ENCODE measurements at regions not wholly inside any gene's neighbourhood (a gene's known extent, or its start where the extent isn't known, plus 50 kb on each side); places are given as distances from the start of the nearest gene placed in this dataset.

- no peak for TF ChIP-seq POLR2A (IDR thresholded peaks at IDR 0.05; ENCODE audit: low read depth, low read length)
- FAIRE-seq (no peak), DNase-seq (ENCODE audit: insufficient read length, low spot score) (no peak)
Measured at GRCh38 chr18:61132031-61132430, 201.2 kb upstream of the CDH20 start.

DNA sequence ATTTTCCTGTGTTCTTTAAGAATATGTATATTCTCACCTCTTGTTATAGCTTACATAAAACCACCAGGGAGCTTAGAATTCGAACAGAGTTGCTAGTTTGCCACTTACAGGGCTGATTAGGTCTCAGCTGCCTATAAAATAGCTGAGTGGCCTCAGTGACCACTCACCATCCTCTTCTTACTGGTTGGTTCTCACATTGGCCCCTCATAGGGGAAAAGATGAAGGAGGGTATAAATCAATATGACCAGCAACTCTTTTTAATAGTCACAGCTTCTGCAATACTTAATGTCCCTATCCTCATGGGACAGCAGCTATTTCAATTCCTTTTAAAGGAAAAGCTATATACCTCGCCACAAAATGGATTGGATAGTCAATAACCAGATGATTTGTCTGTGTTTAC lies 199.4 kb upstream of the CDH20 start:
- TF ChIP-seq POLR2A (IDR thresholded peaks at IDR 0.05; ENCODE audit: low read depth, low read length), result no peak
- DNase-seq (ENCODE audit: insufficient read length, low spot score), result no peak
- FAIRE-seq, result no peak

DNA sequence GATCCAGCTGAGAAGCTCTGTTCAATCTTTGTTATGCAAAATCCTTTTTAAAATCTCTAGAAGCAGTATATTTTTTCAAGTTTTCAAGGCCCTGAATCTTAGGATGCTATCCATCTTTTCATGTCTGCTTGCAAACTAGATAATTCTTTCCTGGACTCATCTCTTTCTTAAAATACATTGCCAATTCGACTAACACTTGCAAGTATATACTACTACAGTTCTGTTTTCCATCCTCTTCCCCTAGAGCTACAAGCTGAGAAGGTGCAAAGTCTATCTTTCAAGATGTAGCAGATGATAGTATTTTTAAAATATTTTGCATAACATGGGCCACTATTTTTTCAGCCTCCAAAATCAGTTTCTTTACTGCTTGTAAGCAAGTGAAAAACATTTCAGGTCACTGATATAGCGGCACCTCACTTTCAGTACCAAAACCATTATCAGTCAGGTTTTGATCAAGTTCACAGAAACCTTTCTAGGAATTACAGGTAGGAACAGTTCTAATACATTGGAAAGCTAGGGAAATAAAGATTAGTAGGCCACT lies 196.4 kb upstream of the CDH20 start:
- TF ChIP-seq POLR2A (IDR thresholded peaks at IDR 0.05; ENCODE audit: low read depth, low read length), result no peak
- DNase-seq (ENCODE audit: insufficient read length, low spot score) (no peak), FAIRE-seq (no peak)

- DNase-seq (ENCODE audit: insufficient read length, low spot score), result no peak
- FAIRE-seq, result no peak
- TF ChIP-seq POLR2A (IDR thresholded peaks at IDR 0.05; ENCODE audit: low read depth, low read length), result no peak
Measured at GRCh38 chr18:61141691-61142090, 191.5 kb upstream of the CDH20 start.

- TF ChIP-seq POLR2A (IDR thresholded peaks at IDR 0.05; ENCODE audit: low read depth, low read length), result no peak
- FAIRE-seq (no peak), DNase-seq (ENCODE audit: insufficient read length, low spot score) (no peak)
Measured at GRCh38 chr18:61148322-61148721, 184.9 kb upstream of the CDH20 start.

- FAIRE-seq, result no peak
- DNase-seq (ENCODE audit: insufficient read length, low spot score), result no peak
- TF ChIP-seq POLR2A (IDR thresholded peaks at IDR 0.05; ENCODE audit: low read depth, low read length), result no peak
Measured at GRCh38 chr18:61149786-61150185, 183.4 kb upstream of the CDH20 start.

GRCh38 chr18:61153571-61153970 lies 179.7 kb upstream of the CDH20 start:
- no peak for FAIRE-seq
- no peak for TF ChIP-seq POLR2A (IDR thresholded peaks at IDR 0.05; ENCODE audit: low read depth, low read length)
- no peak for DNase-seq (ENCODE audit: insufficient read length, low spot score)

DNA sequence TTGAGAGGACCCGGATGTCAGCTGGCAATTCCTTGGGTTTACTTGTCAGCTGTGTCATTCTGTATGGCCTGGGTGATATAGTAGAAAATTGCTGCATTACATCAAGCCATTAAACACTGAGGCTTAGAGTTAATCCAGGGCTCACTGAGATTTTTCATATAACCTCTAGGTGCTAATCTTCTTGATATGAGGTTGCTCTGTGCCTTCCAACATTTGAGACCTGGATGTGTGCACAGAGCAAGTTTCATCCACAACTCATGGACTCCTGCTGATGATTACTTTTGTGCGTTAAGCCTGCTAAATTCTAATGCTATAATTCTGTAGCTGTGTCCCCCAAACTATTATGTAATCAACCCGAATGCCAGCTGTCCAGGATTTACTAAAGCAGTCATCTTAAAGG lies 178.4 kb upstream of the CDH20 start:
- TF ChIP-seq POLR2A (IDR thresholded peaks at IDR 0.05; ENCODE audit: low read depth, low read length), result no peak
- FAIRE-seq (no peak), DNase-seq (ENCODE audit: insufficient read length, low spot score) (no peak)

DNA sequence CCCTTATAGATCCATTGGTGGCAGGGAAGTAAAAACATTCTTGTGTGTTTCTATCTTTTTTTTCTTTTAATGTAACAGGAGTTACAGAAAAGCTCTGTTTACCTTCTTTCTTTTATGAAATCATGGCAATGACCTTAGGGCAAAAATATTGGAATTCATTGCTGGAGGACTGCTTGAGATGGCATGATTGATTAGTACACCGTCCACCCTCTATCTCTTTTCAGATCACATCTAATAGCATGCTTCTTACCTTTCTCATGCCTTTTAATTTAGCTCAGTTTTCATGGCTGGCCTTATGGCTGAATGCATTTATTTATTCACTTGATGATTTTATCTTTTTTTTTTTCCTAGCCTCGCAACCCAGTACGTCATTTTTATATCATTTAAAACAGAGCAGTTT lies 177.6 kb upstream of the CDH20 start:
- TF ChIP-seq POLR2A (IDR thresholded peaks at IDR 0.05; ENCODE audit: low read depth, low read length), result no peak
- DNase-seq (ENCODE audit: insufficient read length, low spot score) (no peak), FAIRE-seq (no peak)

DNA sequence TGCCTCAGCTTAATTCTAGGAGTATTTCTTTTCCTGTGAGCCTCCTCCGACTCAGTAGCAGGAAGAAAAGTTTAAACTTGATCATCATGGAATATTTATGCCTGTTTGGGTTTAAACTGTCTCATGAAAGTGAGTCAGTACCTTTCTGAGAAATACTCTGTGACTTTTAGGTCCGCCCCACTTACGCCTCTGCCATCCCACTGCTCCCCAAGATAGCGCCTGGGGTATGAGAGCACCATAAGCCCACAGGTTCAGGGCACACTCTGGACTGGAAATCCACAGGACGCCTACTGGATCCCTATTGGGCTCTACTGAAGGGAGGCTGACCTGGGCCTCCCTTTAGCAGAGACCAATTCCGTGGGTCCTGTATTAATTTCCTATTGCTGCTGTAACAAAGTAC lies 175.8 kb upstream of the CDH20 start:
- TF ChIP-seq POLR2A (IDR thresholded peaks at IDR 0.05; ENCODE audit: low read depth, low read length), result no peak
- no peak for FAIRE-seq
- no peak for DNase-seq (ENCODE audit: insufficient read length, low spot score)

- DNase-seq (ENCODE audit: insufficient read length, low spot score) (no peak), FAIRE-seq (no peak)
- TF ChIP-seq POLR2A (IDR thresholded peaks at IDR 0.05; ENCODE audit: low read depth, low read length), result no peak
Measured at GRCh38 chr18:61159246-61159645, 174.0 kb upstream of the CDH20 start.

- DNase-seq (ENCODE audit: insufficient read length, low spot score) (no peak), FAIRE-seq (no peak)
- TF ChIP-seq POLR2A (IDR thresholded peaks at IDR 0.05; ENCODE audit: low read depth, low read length), result no peak
Measured at GRCh38 chr18:61164321-61164720, 168.9 kb upstream of the CDH20 start.

- TF ChIP-seq POLR2A (IDR thresholded peaks at IDR 0.05; ENCODE audit: low read depth, low read length), result no peak
- FAIRE-seq, result no peak
- DNase-seq (ENCODE audit: insufficient read length, low spot score), result no peak
Measured at GRCh38 chr18:61167902-61168301, 165.3 kb upstream of the CDH20 start.

- no peak for DNase-seq (ENCODE audit: insufficient read length, low spot score)
- no peak for TF ChIP-seq POLR2A (IDR thresholded peaks at IDR 0.05; ENCODE audit: low read depth, low read length)
- no peak for FAIRE-seq
Measured at GRCh38 chr18:61169386-61169785, 163.8 kb upstream of the CDH20 start.

DNA sequence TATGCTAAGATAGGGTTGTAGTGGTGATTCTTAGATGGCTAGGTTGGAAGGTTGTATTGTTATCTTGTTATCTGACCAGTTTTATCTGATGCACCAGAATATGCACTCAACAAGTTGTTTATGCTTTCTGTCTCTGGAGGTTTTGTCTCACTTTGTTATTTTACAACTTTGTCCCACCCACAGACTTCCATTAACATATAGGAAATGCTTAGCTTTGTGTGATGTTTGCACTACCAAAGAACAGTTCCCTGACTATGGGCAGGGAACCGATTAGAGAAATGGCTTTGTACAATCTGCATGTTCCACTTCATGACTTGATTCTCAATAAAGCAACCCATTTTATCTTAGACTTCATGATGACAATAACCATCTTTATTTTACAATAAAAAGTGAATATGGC lies 160.6 kb upstream of the CDH20 start:
- FAIRE-seq (no peak), DNase-seq (ENCODE audit: insufficient read length, low spot score) (no peak)
- no peak for TF ChIP-seq POLR2A (IDR thresholded peaks at IDR 0.05; ENCODE audit: low read depth, low read length)

GRCh38 chr18:61173554-61173953 lies 159.7 kb upstream of the CDH20 start:
- FAIRE-seq (no peak), DNase-seq (ENCODE audit: insufficient read length, low spot score) (no peak)
- TF ChIP-seq POLR2A (IDR thresholded peaks at IDR 0.05; ENCODE audit: low read depth, low read length), result no peak
